ENCODE measurements at regions not wholly inside any gene's neighbourhood (a gene's known extent, or its start where the extent isn't known, plus 50 kb on each side); places are given as distances from the start of the nearest gene placed in this dataset.
"Not testable (repeated sequence)": the region's sequence is repeated elsewhere in the genome, so short reads cannot be mapped to it uniquely, and the experiment has no call there.

DNA sequence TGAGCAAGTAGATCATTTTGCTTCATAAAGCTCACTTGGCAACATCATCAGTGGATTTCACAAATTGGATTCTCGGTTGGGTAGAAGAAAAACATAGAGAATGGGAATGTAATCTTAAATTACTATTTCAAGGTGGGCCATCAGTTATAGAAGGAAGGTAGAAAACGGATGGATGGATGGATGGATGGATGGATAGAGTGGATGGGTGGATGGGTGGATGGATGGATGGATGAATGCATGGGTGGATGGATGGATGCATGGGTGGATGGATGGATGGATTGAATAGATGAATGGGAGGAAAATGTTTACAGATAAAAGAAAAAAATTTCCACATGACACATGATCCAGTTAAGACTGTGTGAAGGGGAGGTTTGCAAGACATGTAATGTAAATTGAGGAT is 159.7 kb downstream of the MEX3B start:
- H3K4me3 ChIP-seq (ENCODE audit: low read depth, low read length), result no peak overlapping the region
- DNase-seq (ENCODE audit: low read depth), result no peak
- no peak for TF ChIP-seq POLR2A (IDR thresholded peaks at IDR 0.05; ENCODE audit: extremely low read depth, insufficient read length)
- TF ChIP-seq, protein P1, sequence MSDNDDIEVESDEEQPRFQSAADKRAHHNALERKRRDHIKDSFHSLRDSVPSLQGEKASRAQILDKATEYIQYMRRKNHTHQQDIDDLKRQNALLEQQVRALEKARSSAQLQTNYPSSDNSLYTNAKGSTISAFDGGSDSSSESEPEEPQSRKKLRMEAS (IDR thresholded peaks at IDR 0.05; ENCODE audit: low read depth, low read length), result no peak
- TF ChIP-seq MYC (IDR thresholded peaks at IDR 0.05; ENCODE audit: low read depth, low read length), result no peak
- no peak for TF ChIP-seq CTCF (IDR thresholded peaks at IDR 0.05; ENCODE audit: low read depth, low read length)

DNA sequence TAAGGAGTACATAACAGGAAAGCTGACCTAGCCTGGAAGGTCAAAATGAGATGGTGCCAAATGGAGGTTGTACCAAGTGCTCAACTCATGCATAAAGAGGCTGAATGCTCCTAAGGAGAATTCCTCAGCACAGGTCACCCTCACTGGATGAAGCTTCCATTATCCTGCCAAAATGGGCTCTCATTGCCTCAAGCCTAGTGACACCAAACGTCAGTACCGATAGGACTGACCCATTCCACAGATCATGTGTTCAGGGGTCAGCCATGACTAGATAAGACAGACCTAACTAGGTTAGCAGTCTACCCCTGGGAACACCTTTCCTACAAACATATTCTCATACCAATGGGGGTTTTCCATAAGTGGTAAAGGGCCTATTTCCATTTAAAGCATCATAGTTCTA is 160.7 kb downstream of the MEX3B start:
- no peak for TF ChIP-seq POLR2A (IDR thresholded peaks at IDR 0.05; ENCODE audit: extremely low read depth, insufficient read length)
- no peak for TF ChIP-seq MYC (IDR thresholded peaks at IDR 0.05; ENCODE audit: low read depth, low read length)
- TF ChIP-seq, protein P1 (IDR thresholded peaks at IDR 0.05; ENCODE audit: low read depth, low read length), result no peak
- TF ChIP-seq CTCF (IDR thresholded peaks at IDR 0.05; ENCODE audit: low read depth, low read length), result no peak
- no peak for DNase-seq (ENCODE audit: low read depth)

DNA sequence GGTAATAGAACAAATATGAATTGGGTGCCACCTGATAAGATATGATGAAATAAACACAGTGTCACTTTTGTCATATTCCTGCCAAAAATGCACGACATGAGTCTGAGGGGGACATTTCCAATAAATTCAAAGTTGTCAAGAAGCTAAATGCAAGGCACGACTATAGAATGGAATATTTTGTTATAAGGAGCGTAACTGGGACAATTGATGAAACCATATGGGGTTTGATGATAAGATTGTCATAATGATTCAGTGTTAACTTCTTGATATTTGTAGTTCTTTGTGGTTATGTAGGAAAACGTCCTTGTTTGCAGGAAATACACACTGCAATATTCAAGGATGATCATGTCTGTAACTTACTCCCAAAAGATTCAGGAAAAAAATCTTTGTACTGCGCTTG is 163.3 kb downstream of the MEX3B start:
- no peak for TF ChIP-seq CTCF (IDR thresholded peaks at IDR 0.05; ENCODE audit: low read depth, low read length)
- TF ChIP-seq POLR2A (IDR thresholded peaks at IDR 0.05; ENCODE audit: extremely low read depth, insufficient read length), result no peak
- TF ChIP-seq, protein P1 (IDR thresholded peaks at IDR 0.05; ENCODE audit: low read depth, low read length), result no peak
- TF ChIP-seq MYC (IDR thresholded peaks at IDR 0.05; ENCODE audit: low read depth, low read length), result no peak
- no peak for DNase-seq (ENCODE audit: low read depth)
- no peak overlapping the region for H3K4me3 ChIP-seq (ENCODE audit: low read depth, low read length)

More for the DNA sequence above, 160.7 kb downstream of the MEX3B start:
- no peak overlapping the region for H3K4me3 ChIP-seq (ENCODE audit: low read depth, low read length)

DNA sequence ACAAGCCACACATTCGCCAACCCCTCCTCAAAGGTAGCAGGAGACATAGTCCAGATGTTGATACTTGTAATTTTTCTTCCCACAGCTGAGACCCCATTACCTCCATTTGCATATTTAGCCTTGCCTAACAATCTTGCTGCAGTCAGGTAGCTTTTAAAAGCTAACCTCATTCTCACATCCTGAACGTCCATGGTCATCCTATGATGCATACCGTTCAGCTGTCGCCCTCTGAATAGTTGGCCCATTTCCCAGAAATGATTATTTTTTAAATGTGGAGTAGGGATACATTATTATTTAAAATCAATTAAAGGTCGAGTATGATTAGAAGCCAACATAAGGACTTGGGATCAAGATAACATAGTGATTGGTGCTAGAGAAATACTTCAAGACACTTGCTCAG is 165.0 kb downstream of the MEX3B start:
- no peak overlapping the region for H3K4me3 ChIP-seq (ENCODE audit: low read depth, low read length)
- DNase-seq (ENCODE audit: low read depth), result no peak
- TF ChIP-seq, protein P1 (IDR thresholded peaks at IDR 0.05; ENCODE audit: low read depth, low read length), result no peak
- TF ChIP-seq POLR2A (IDR thresholded peaks at IDR 0.05; ENCODE audit: extremely low read depth, insufficient read length) (no peak), CTCF (IDR thresholded peaks at IDR 0.05; ENCODE audit: low read depth, low read length) (no peak), MYC (IDR thresholded peaks at IDR 0.05; ENCODE audit: low read depth, low read length) (no peak)

DNA sequence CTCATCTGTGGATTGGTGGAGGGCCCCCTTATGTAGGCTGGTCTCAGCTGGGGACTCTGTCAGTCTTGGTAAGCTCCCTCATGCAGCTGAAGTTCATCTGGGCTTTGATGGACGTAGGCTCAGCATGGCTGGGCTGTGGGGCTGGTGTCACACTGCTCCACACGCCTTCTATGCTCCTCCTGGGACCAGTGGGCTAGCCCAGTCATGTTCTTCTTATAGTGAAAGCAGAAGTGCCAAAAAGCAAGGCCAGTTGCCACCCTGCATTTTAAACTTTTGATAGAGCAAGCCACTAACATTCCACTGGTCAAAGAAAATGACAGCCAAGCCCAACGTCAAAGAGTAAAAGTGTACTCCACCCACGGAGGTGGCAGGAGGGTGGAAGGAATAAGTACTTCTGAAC is 165.5 kb downstream of the MEX3B start:
- no peak overlapping the region for H3K4me3 ChIP-seq (ENCODE audit: low read depth, low read length)
- TF ChIP-seq MYC (IDR thresholded peaks at IDR 0.05; ENCODE audit: low read depth, low read length), result no peak
- DNase-seq (ENCODE audit: low read depth), result peak; percentile 6

GRCh38 chr15:81875717-81876116 is 170.1 kb downstream of the MEX3B start:
- not testable (repeated sequence) for DNase-seq (ENCODE audit: low read depth); H3K4me3 ChIP-seq (ENCODE audit: low read depth, low read length)

DNA sequence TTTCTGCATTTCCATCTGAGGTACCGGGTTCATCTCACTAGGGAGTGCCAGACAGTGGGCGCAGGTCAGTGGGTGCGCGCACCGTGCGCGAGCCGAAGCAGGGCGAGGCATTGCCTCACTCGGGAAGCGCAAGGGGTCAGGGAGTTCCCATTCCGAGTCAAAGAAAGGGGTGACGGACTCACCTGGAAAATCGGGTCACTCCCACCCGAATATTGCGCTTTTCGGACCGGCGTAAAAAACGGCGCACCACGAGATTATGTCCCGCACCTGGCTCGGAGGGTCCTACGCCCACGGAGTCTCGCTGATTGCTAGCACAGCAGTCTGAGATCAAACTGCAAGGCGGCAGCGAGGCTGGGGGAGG is 175.1 kb downstream of the MEX3B start:
- not testable (repeated sequence) for DNase-seq (ENCODE audit: low read depth); H3K4me3 ChIP-seq (ENCODE audit: low read depth, low read length)

DNA sequence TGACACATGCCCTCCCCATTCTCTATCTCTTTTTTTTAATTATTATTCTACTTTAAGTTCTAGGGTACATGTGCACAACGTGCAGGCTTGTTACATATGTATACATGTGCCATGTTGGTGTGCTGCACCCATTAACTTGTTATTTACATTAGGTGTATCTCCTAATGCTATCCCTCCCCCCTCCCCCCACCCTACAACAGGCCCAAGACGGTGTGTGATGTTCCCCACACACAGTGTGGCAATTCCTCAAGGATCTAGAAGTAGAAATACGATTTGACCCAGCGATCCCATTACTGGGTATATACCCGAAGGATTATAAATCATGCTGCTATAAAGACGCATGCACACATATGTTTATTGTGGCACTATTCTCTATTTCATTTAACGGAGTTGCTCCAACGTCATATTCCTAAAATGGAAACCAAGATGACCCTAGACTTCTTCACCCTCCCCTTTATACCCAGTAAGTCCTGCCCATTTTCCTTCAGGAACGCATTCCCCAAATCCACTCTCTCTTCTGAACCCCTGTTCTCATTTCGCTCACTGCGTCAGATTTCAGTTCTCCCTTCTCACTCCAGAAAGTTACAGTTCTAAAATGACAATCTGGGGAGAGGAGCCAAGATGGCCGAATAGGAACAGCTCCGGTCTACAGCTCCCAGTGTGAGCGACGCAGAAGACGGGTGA is 175.6 kb downstream of the MEX3B start:
- not testable (repeated sequence) for DNase-seq (ENCODE audit: low read depth); H3K4me3 ChIP-seq (ENCODE audit: low read depth, low read length)

Data from NB4 (cell line).